ENCODE measurements at regions not wholly inside any gene's neighbourhood (a gene's known extent, or its start where the extent isn't known, plus 50 kb on each side); places are given as distances from the start of the nearest gene placed in this dataset.
"Not testable (repeated sequence)": the region's sequence is repeated elsewhere in the genome, so short reads cannot be mapped to it uniquely, and the experiment has no call there.

GRCh38 chr9:38510340-38510739, 86.1 kb upstream of the IGFBPL1 start:
- in situ Hi-C loops (cut with HindIII; ENCODE audit: extremely low pct_ligation_motif_present, low pct_unique_long_range_greater_than_20kb); DNase-seq (ENCODE audit: low spot score); BruUV-seq (replicated peaks); POLR2A ChIA-PET; H3K4me3 ChIP-seq (replicated peaks in 1 of 3; ENCODE audit: insufficient read depth in 1 of 3, low read depth in 2 of 3, low read length in 3 of 3); H3K36me3 ChIP-seq (replicated peaks in 1 of 2; ENCODE audit: control insufficient read depth in 1 of 2, insufficient read depth in 2 of 2, low read length in 2 of 2); H3K27ac ChIP-seq (ENCODE audit: extremely low read length, insufficient read depth, low read length); H2AFZ ChIP-seq (ENCODE audit: low read length); H3K9ac ChIP-seq (ENCODE audit: insufficient read depth, low read depth, low read length); FAIRE-seq; CTCF ChIA-PET (ENCODE audit: low intra/inter-chr PET ratio, low total read pairs); H3K27me3 ChIP-seq (ENCODE audit: control insufficient read depth in 1 of 2, insufficient read depth in 2 of 2, low read length in 2 of 2); H3K4me1 ChIP-seq (ENCODE audit: insufficient read depth, low read length); H4K20me1 ChIP-seq (ENCODE audit: insufficient read depth, low read length); H3K4me2 ChIP-seq (ENCODE audit: low read depth, low read length); ATAC-seq; H3K79me2 ChIP-seq (ENCODE audit: insufficient read depth, low read length); intact Hi-C loops (cut with micrococcal nuclease; ENCODE audit: unreplicated experiment); H3K9me3 ChIP-seq (ENCODE audit: low read length): not testable (repeated sequence)
- 34% methylated on average over 3 of the region's 3 CpGs for WGBS (ENCODE audit: low lambda C conversion rate)
- TF ChIP-seq MAFK (conservative IDR thresholded peaks at IDR 0.05 in 1 of 2, IDR thresholded peaks at IDR 0.05 in 1 of 2; ENCODE audit: low read length in 2 of 2) (peak; percentile 70 to 82), MAFF (IDR thresholded peaks at IDR 0.05; ENCODE audit: low read depth, low read length) (peak; percentile 80)

GRCh38 chr9:38507587-38507986, 83.3 kb upstream of the IGFBPL1 start:
- H3K4me2 ChIP-seq (ENCODE audit: low read depth, low read length), result no peak overlapping the region
- no peaks in the 10 kb centered on the region for H3K79me2 ChIP-seq (ENCODE audit: insufficient read depth, low read length)
- H3K4me3 ChIP-seq (replicated peaks in 1 of 3; ENCODE audit: insufficient read depth in 1 of 3, low read depth in 2 of 3, low read length in 3 of 3), result no peak overlapping the region
- no peak for TF ChIP-seq RCOR2 (CRISPR knock-in tag; IDR thresholded peaks at IDR 0.05)
- TF ChIP-seq ZNF460 (CRISPR knock-in tag; IDR thresholded peaks at IDR 0.05; ENCODE audit: borderline replicate concordance), result peak; percentile 67
- TF ChIP-seq SMARCC2 (IDR thresholded peaks at IDR 0.05), result no peak
- TF ChIP-seq ZNF121 (CRISPR knock-in tag; IDR thresholded peaks at IDR 0.05), result peak; percentile 52
- WGBS (ENCODE audit: low lambda C conversion rate), result 47% methylated on average over 4 of the region's 4 CpGs
- ATAC-seq (no peak), DNase-seq (ENCODE audit: low spot score) (no peak), FAIRE-seq (no peak)
- no peak overlapping the region for H3K27ac ChIP-seq (ENCODE audit: extremely low read length, insufficient read depth, low read length)
- H3K9ac ChIP-seq (ENCODE audit: insufficient read depth, low read depth, low read length), result no peak overlapping the region
- ChIA-PET CTCF (ENCODE audit: low intra/inter-chr PET ratio, low total read pairs) (no interaction called here), POLR2A (no interaction called here)
- no peaks in the 10 kb centered on the region for H3K36me3 ChIP-seq (replicated peaks in 1 of 2; ENCODE audit: control insufficient read depth in 1 of 2, insufficient read depth in 2 of 2, low read length in 2 of 2)
- H4K20me1 ChIP-seq (ENCODE audit: insufficient read depth, low read length), result no peaks in the 10 kb centered on the region
- H3K4me1 ChIP-seq (ENCODE audit: insufficient read depth, low read length), result peaks cover 7% of the 10 kb centered on the region
- no TSS peak for BruUV-seq (replicated peaks)
- in situ Hi-C loops (cut with HindIII; ENCODE audit: extremely low pct_ligation_motif_present, low pct_unique_long_range_greater_than_20kb) (no loop called here), intact Hi-C loops (cut with micrococcal nuclease; ENCODE audit: unreplicated experiment) (loop anchor here (10.0 kb wide), 1 partner anchor 63 kb away; no protein-coding TSS in a partner anchor)
- H3K9me3 ChIP-seq (ENCODE audit: low read length), result no peaks in the 10 kb centered on the region
- no peaks in the 10 kb centered on the region for H3K27me3 ChIP-seq (ENCODE audit: control insufficient read depth in 1 of 2, insufficient read depth in 2 of 2, low read length in 2 of 2)
- no peak overlapping the region for H2AFZ ChIP-seq (ENCODE audit: low read length)

Data from HepG2 (cell line).